ENCODE measurements at regions not wholly inside any gene's neighbourhood (a gene's known extent, or its start where the extent isn't known, plus 50 kb on each side); places are given as distances from the start of the nearest gene placed in this dataset.

DNA sequence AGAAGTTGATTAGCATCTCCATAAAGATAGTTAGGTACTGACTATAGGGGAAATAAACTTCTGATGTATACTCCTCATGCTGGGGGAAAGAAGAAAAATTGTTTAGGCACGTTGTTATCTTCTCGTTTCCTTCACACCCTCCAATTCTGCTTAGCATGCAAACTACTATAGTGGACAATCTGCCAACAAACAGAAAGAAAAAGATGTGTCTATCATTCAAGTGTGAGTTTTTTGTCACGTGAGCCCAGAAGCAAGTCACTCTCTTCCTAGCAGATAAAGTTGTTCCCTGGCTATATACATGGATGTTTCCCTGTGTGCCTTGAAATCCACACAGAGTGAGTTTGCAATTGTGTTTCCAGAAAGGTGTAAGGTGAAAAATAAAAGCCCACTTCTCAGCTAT is 318.4 kb downstream of the CWC27 start:
- TF ChIP-seq POLR2AphosphoS5 (IDR thresholded peaks at IDR 0.05) = no peak
- TF ChIP-seq, protein P1, sequence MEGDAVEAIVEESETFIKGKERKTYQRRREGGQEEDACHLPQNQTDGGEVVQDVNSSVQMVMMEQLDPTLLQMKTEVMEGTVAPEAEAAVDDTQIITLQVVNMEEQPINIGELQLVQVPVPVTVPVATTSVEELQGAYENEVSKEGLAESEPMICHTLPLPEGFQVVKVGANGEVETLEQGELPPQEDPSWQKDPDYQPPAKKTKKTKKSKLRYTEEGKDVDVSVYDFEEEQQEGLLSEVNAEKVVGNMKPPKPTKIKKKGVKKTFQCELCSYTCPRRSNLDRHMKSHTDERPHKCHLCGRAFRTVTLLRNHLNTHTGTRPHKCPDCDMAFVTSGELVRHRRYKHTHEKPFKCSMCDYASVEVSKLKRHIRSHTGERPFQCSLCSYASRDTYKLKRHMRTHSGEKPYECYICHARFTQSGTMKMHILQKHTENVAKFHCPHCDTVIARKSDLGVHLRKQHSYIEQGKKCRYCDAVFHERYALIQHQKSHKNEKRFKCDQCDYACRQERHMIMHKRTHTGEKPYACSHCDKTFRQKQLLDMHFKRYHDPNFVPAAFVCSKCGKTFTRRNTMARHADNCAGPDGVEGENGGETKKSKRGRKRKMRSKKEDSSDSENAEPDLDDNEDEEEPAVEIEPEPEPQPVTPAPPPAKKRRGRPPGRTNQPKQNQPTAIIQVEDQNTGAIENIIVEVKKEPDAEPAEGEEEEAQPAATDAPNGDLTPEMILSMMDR (IDR thresholded peaks at IDR 0.05) = no peak
- TF ChIP-seq POLR2A (IDR thresholded peaks at IDR 0.05) = no peak
